ENCODE measurements at regions not wholly inside any gene's neighbourhood (a gene's known extent, or its start where the extent isn't known, plus 50 kb on each side); places are given as distances from the start of the nearest gene placed in this dataset.
"Not testable (repeated sequence)": the region's sequence is repeated elsewhere in the genome, so short reads cannot be mapped to it uniquely, and the experiment has no call there.

DNA sequence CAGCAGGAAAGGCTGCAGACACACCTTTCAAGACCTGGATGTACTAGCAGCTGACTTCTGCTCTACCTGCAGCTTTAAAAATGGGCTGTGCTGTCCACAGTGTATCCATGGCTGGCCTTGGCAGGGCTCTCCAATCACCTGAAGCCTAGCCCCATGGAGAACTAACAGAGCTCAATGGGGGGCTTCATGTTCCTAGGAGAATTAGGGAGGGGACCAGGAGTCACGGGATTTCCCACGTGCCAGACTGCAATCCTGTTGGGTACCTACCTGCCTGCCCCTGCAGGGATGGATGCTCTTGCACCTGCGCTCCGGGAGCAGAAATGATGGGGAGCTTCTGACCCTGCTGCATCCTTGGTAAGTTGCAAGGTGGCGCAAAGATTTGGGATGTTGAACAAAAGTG lies 462.1 kb downstream of the ICE1 start:
- no peak for DNase-seq (ENCODE audit: low read depth in 2 of 2)

GRCh38 chr5:5883562-5883961 lies 461.1 kb downstream of the ICE1 start:
- no peak for DNase-seq (ENCODE audit: low read depth in 2 of 2)

DNA sequence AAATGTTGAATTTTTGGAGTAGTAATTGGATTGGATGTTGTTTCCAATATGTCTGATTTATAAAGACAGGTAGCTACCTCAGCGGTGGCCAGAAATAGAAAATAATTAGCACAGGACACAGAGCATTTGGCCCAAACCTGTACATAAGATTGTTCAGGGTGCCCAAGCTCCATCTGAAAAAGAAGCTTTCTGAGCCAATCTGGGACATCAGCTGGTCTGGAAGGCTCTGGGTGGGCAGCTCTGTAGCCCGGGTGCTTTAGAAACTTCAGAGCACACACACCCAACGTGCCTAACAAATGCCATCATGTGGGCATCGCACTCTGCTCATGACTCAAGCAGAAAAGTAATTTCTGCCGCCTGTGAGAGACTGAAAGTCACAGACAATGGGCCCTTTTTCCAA lies 460.7 kb downstream of the ICE1 start:
- no peak for DNase-seq (ENCODE audit: low read depth in 2 of 2)

- DNase-seq (ENCODE audit: low read depth in 2 of 2), result no peak
Measured at GRCh38 chr5:5882706-5883105, 460.2 kb downstream of the ICE1 start.

DNA sequence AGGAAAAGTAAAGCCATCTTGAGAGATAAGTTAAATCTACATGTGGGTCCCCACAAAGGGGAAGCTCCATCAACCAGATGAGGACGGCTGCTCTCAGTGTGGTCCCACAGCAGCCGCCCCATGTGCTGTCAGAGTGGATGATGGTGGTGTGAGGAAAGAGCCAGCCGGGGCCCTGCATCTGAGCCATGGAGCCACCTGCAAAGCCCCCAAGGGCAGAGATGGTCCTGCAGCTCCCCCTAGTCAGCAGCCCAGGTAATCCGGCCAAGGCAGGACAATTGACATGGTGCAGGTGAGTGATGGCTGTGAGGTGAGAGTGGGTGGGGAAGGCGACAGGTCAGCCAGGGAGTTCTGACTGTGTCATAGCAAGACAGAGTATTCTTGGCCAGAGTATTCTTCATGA lies 458.8 kb downstream of the ICE1 start:
- no peak for DNase-seq (ENCODE audit: low read depth in 2 of 2)

- DNase-seq (ENCODE audit: low read depth in 2 of 2), result no peak
Measured at GRCh38 chr5:5880077-5880763, 457.7 kb downstream of the ICE1 start.

- DNase-seq (ENCODE audit: low read depth in 2 of 2), result no peak
Measured at GRCh38 chr5:5857396-5857795, 434.9 kb downstream of the ICE1 start.

DNA sequence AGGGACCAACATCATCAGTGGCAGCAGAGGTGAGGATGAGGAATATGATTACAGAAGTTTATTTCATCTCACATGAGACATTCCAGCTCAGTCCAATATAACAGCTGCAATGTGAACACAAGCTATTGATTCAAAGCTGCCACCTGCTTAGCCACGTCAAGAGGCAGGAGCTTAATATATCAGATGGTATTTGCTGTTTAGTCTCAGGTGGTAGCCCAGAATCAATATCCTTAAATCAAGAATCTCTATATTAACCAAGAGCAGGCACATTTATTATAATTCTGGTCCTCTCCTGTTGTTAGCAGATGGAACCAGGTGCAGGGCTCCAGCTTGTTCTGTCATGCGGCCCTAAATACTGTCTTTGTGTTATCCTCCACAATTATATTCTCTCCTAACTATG lies 431.6 kb downstream of the ICE1 start:
- no peak for DNase-seq (ENCODE audit: low read depth in 2 of 2)

DNA sequence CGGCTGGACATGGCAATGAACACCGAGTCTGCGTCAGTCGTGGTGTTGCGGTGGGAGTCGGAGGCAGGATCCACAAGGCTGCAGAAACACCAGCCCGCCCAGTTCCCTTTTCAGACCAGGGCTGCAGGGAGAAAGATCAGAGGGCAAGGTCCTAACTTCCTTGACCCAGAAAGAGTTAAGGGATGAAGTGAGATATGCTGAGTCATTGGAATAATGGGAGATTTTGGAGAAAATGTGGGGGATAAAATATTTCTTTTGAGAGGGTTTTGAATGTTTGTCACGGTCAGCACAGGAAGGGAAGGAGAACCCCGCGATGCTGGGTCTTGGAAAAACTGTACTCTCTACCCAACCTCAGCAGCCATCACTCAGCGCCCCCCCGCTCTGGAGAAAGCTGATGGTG lies 416.0 kb downstream of the ICE1 start:
- no peak for DNase-seq (ENCODE audit: low read depth in 2 of 2)

GRCh38 chr5:5831622-5832021 lies 409.1 kb downstream of the ICE1 start:
- DNase-seq (ENCODE audit: low read depth in 2 of 2), result not testable (repeated sequence)

DNA sequence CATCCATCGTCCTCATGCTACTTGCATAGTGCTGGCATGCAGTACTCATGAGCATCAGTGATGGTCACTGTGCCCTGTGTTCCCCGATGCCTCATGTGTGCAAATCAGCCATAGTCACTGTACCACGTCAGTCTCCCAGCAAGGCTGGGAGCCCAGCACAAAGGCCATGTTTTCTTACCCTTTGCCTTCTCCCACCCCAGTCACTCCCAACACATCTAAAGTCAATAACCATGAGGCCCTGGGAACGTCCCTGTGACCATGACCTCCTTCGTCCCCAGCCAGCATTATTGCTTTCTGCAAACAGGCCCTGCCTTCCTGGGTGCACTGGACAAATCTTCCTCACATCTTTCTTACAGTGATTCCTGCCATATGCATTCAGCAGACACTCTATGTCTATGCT lies 406.1 kb downstream of the ICE1 start:
- no peak for DNase-seq (ENCODE audit: low read depth in 2 of 2)

DNA sequence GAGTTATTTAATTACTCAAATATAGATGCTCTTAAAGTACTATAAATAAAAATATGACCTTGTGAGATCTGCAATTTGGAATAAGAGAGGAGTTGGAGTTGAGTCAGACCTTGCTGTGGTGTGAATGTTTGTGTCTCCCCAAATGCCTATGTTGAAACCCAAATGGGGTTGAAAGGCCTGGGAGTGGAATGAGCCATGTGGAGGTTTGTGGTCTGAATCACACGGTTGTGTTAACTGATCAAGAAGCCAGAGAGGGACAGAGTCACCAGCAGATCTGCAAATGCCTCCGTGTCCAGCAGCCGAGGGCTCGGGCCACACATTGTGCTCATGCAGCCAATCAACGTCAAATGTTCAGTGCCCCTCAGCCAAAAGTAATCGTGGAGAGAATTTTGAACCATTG lies 404.4 kb downstream of the ICE1 start:
- no peak for DNase-seq (ENCODE audit: low read depth in 2 of 2)

DNA sequence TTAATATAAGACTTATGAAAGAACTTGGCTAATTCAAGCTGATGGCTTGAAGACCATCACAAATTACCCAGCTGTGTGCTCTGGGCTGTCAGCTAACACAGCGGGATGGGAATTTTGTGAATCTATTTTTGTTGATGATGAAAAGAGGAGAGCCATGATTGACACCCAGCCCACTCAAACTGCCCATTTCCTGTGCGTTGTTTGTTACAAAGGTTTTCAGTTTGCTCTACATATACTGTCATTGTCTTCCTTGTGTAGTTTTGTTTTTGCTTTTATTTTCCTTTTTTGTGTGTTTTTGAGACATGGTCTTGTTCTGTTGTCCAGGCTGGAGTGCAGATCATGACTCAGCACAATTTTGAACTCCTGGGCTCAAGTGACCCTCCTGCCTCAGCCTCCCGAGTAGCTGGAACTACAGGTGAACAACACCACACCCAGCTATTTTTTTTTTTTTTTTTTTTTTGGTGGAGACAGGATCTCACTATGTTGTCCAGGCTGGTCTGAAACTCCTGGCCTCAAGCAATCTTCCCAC lies 400.3 kb downstream of the ICE1 start:
- no peak for DNase-seq (ENCODE audit: low read depth in 2 of 2)

DNA sequence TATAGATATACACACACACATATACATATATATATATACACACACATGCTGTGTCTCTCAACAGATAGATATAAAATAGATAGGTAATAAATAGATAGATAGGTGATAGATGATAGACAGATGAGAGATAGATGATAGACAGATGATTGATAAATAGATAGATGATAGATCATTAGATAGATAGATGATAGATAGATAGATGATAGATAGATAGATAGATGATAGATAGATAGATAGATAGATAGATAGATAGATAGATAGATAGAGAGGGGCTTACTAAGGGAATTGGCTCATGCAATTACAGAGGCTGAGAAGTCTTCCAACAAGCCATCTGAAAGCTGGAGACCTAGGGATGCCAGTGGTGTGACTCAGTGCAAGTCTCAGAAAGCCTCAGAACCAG lies 394.5 kb downstream of the ICE1 start:
- no peak for DNase-seq (ENCODE audit: low read depth in 2 of 2)

DNA sequence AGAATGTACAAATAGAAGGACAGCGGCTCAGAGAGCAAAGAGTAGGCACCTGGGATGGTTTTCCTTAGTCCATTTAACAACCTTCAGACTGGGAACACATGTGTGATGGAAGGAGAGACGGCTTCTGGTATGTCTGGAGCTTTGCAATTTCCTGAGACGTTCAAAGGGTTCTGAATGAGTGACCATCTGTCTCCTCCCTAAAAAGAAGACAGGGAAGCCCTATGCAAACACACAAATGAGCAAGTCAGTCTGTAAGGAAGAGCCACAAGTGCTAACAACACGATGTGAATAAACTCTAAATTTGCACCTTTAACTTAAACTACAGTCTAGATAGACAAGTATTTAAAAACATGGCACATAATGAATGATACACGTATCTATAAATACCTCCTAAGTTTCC lies 391.0 kb downstream of the ICE1 start:
- DNase-seq (ENCODE audit: low read depth in 2 of 2), result no peak

- DNase-seq (ENCODE audit: low read depth in 2 of 2), result no peak
Measured at GRCh38 chr5:5810461-5810860, 388.0 kb downstream of the ICE1 start.

DNA sequence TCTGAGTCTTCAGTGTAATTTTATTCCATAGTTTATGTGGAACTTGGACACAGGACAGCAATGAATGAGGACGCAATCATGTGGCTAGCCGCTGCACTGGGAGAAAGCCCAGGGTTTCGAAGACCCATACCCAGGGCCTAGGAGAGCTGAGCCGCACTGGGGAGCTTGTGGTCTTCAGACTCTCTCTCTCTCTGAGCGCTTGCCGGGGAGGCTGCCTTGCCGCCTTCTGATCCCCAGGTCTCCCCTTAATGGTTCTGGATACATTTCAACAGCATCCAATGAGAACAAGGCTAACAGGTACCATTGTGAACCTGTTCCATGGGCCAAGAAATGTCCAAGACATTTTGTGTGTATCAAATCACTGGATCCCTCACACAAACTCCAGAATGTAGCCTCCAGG lies 383.4 kb downstream of the ICE1 start:
- no peak for DNase-seq (ENCODE audit: low read depth in 2 of 2)

GRCh38 chr5:5804478-5805233 lies 382.2 kb downstream of the ICE1 start:
- no peak for DNase-seq (ENCODE audit: low read depth in 2 of 2)

DNA sequence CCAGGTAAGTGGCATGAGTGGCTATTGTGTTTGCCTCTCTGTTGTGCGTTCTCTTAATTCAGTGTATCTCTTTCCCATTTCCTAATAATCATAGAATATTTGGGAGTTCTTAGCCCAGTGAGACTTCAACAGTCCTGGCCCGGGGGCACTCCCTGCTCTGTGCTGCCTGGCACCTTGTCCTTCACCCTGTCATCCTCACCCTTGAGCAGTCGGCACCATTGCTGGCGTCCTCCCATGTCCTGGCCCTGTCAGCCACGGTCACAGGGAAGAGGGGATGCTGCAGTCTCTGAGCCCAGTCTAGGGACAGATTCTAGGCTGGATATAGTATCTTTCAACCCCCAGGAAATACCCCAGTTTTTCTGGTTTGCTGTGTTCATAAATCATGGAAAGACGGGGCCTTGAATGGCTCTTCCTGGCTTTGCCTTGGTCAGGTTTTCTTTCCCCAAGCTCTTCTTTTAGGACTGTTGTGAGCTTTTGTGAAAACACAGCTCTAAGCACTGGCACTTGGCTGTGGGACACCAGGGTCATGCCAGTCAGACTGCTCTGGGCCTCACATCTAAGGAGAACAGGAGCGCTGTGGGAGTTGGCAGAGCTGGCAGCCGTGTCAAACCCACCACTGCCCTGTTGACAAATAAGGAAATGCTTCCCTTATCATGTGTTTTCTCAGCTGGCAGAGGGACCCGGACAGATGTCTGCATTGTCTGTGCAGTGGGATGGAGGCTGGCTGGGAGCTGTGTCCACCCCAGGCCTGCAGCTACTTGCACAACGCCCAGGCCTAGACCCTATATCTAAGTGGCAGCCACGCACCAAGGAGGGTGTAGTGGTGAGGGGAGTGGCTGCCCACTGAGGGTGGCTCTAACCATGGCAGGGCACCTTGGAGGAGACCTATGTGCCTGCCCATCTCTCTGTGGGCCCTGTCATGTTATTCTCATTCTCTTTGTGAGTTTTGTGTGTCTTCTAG lies 378.6 kb downstream of the ICE1 start:
- DNase-seq (ENCODE audit: low read depth in 2 of 2), result no peak

- no peak for DNase-seq (ENCODE audit: low read depth in 2 of 2)
Measured at GRCh38 chr5:5799826-5800225, 377.3 kb downstream of the ICE1 start.

- DNase-seq (ENCODE audit: low read depth in 2 of 2), result no peak
Measured at GRCh38 chr5:5799229-5799628, 376.8 kb downstream of the ICE1 start.

DNA sequence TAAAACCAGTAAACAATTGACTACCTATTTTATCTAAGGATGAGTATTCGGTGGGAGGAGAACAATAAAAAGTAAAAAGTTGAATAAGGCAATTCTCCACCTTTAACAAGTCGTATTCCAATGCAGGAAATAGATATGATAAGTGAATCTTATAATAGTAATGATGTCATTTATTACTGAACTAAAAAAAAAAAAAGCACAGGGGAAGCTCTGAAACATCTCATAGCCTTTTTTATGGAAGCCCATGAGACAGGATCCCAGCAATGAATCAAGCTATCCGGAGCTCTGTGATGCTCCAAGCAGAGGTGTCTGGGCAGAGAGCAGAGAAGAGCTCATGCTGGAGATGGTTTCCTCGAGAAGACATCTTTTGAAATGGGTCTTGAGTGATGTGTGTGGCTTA lies 376.0 kb downstream of the ICE1 start:
- no peak for DNase-seq (ENCODE audit: low read depth in 2 of 2)

All from stimulated activated CD8-positive, alpha-beta memory T cell treated with anti-CD3 and anti-CD28 coated beads, Interleukin-2, amount 100 ng/mL, for 48 hours (primary cell).